Body of pancreas (tissue), 4 donors: ENCODE measurements at regions not wholly inside any gene's neighbourhood (a gene's known extent, or its start where the extent isn't known, plus 50 kb on each side); places are given as distances from the start of the nearest gene placed in this dataset.

Source experiments
- ATAC-seq: fragments of 150-250 bp; one replicate; pipeline ENCODE4 v1.9.1; 2016
- DNase-seq, 4 donors: peaks; one replicate each; pipeline ENCODE4 v3.0.0-alpha.2; 2019
- H3K27ac ChIP-seq, 4 donors: fragments of 200-600 bp; sonication (generic); 1 replicate in 3 of 4; 2 replicates in 1 of 4; pipeline versions ENCODE4 v1.5.1 to v1.6.1; 2016 to 2019; ENCODE audit warnings: mild to moderate bottlenecking in 1 of 4, mixed read lengths in 1 of 4, moderate library complexity in 1 of 4
- H3K27me3 ChIP-seq, 2 donors: fragments of 200-600 bp; sonication (generic); one replicate each; pipeline ENCODE4 v1.6.0; 2016; ENCODE audit warnings: mild to moderate bottlenecking in 1 of 2
- H3K36me3 ChIP-seq, 2 donors: fragments of 200-600 bp; sonication (generic); replicated peaks in 1 of 2; 2 replicates each; pipeline ENCODE4 v1.5.1; 2016; ENCODE audit warnings: low read depth in 2 of 2; ENCODE audit not compliant: insufficient read depth in 1 of 2
- H3K4me1 ChIP-seq: fragments of 200-600 bp; sonication (generic); one replicate; pipeline ENCODE4 v1.6.0; 2016
- H3K4me3 ChIP-seq, 2 donors: fragments of 200-600 bp; sonication (generic); 1 replicate in 1 of 2; 2 replicates in 1 of 2; pipeline ENCODE4 v1.5.1; 2016 to 2019
- H3K9me3 ChIP-seq, 3 donors: fragments of 200-600 bp; sonication (generic); 1 replicate in 2 of 3; 2 replicates in 1 of 3; pipeline ENCODE4 v1.5.1; 2016
- CTCF ChIP-seq, 7 experiments: fragments of 450-650 bp in 4 of 7; fragments of 200-600 bp in 3 of 7; sonication (generic) in 3 of 7; IDR thresholded peaks; one replicate each; pipeline ENCODE4 v1.5.1; 2016 to 2019; ENCODE audit warnings: antibody characterized with exemption in 7 of 7
- POLR2A ChIP-seq, 3 donors: fragments of 450-650 bp; IDR thresholded peaks; one replicate each; pipeline ENCODE4 v1.6.1; 2016; ENCODE audit warnings: antibody characterized with exemption in 3 of 3, mild to moderate bottlenecking in 2 of 3
- WGBS, 2 donors: methylation state at CpG; one replicate each; pipeline ENCODE4 v1.1.5; 2017; 5-methylcytosine and 5-hydroxymethylcytosine counted together
- intact Hi-C: fragments of 100-400 bp; cut with DNase I; formaldehyde crosslinking; loops from one replicate; pipeline ENCODE4 v1.15.1; 2023

DNA sequence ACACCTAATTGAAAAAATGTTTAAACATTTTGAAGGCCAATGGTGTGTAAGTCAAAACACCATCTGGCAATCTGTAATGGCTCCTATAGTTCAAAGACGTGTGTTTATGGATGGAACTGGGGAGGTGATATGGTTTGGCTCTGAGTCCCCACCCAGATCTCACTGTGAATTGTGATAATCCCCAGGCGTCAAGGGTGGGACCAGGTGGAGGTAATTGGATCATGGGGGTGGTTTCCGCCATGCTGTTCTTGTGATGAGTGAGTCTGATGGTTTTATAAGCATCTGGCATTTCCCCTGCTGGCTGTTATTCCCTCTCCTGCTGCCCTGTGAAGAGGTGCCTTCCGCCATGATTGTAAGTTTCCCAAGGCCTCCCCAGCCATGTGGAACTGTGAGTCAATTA is 52.2 kb downstream of the ADRA2C start:
- H3K27me3 ChIP-seq: no peaks in the 10 kb centered on the region
- peaks cover 7% of the 10 kb centered on the region for H3K4me1 ChIP-seq
- DNase-seq (no peak), ATAC-seq (no peak)
- TF ChIP-seq CTCF (IDR thresholded peaks at IDR 0.05) (no peak), POLR2A (IDR thresholded peaks at IDR 0.05) (no peak)
- H3K36me3 ChIP-seq: no peaks in the 10 kb centered on the region
- H3K27ac ChIP-seq: no peak overlapping the region
- WGBS, 2 donors: 73 to 78% methylated on average over 4 of the region's 4 CpGs
- H3K4me3 ChIP-seq: no peak overlapping the region
- intact Hi-C loops: no loop called here
- no peaks in the 10 kb centered on the region for H3K9me3 ChIP-seq

- no peak overlapping the region for H3K4me3 ChIP-seq
- H3K4me1 ChIP-seq: peaks cover 7% of the 10 kb centered on the region
- no peaks in the 10 kb centered on the region for H3K27me3 ChIP-seq
- no peak overlapping the region for H3K27ac ChIP-seq
- ATAC-seq: no peak
- no peaks in the 10 kb centered on the region for H3K36me3 ChIP-seq
- no peak for TF ChIP-seq POLR2A (IDR thresholded peaks at IDR 0.05)
- no peak for TF ChIP-seq CTCF (IDR thresholded peaks at IDR 0.05)
- DNase-seq: no peak
- no peaks in the 10 kb centered on the region for H3K9me3 ChIP-seq
- intact Hi-C loops: no loop called here
- 69 to 74% methylated on average over 17 of the region's 17 CpGs for WGBS, 2 donors
Measured at GRCh38 chr4:3819210-3819919, 53.2 kb downstream of the ADRA2C start.

DNA sequence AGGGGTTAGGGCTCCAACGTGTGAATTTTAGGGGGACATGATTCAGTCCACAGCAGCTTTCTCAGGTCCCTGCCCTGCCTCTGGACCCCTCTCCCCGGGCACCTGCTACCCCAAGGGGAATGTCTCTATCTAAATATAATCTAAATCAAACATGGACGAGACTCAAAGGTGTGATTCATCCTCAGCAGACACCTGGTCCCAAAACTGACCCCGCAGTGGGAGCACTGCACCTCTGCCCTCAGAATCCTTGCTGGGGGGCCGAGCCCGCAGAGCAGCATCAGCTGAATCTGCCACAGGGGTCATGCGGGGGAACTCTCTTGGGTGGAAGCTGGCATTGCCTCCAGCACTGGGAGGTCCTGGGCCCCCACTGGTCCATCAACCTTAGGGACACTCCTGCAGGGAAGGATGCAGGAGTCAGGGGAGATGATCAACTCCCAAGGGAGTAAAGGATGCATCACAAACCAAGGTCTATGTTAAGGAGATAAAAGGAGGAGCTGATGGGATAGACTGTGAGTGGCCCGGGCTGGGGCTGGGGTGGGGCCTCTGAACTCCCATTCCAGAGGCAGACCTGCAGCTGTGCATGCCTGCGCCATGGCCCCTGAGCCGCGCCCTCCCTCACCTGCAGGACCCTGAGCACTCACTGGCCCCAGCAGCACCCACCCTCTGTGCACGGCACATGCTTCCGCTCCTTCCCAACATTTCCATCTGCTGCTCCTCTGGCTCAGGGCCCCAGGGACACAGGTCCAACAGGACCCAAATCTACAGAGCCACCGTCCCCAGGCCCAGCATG is 54.0 kb downstream of the ADRA2C start:
- H3K9me3 ChIP-seq: no peaks in the 10 kb centered on the region
- intact Hi-C loops: no loop called here

DNA sequence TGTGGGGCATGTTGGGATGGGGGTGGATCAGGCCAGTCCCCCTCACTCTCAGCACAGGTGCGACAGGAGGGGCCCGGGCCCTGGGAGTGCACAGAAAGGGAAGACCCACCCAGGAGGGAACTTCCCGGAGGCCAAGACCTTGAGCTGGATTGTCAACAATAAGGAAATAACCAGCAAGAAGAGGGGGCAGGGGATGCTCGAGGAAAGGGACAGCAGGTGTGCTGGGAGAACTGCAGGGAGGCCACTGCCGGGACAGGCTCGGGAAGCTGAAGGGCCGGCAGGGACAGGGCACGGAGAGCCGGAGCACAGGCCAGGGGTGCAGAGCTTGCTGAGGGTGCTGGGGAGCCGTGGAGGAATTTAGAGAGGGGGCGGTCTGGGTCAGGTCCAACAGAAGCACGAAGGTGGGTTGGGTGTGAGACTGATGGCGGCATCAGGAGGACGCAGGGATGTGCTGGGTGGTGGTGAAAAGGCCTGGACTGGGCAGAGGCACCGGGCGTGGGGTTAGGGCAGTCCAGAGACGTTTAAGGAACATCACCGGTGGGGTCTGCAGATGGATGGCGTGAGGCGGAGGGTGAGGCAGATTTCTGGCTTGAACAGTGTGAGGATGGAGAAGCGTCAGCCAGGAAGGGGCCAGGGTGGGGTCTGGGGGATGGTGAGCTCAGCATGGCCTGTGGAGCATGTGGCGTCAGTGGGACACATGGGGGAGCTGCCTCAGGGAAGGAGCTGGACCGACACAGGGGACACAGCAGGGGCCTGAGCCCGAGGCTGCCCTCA is 54.8 kb downstream of the ADRA2C start:
- no peak for ATAC-seq
- 69 to 71% methylated on average over 23 to 24 of the region's 24 CpGs for WGBS, 2 donors

More for the DNA sequence above, 54.0 kb downstream of the ADRA2C start:
- Histone ChIP-seq H3K4me1 (peaks cover 7% of the 10 kb centered on the region), H3K4me3 (no peak overlapping the region), H3K27ac (no peak overlapping the region), H3K36me3 (no peaks in the 10 kb centered on the region), H3K27me3 (no peaks in the 10 kb centered on the region)
- 61 to 74% methylated on average over 11 to 14 of the region's 14 CpGs for WGBS, 2 donors
- DNase-seq (no peak), ATAC-seq (no peak)
- TF ChIP-seq CTCF (IDR thresholded peaks at IDR 0.05) (no peak), POLR2A (IDR thresholded peaks at IDR 0.05) (no peak)

More for the DNA sequence above, 54.8 kb downstream of the ADRA2C start:
- Histone ChIP-seq H3K4me3 (no peak overlapping the region), H3K9me3 (no peaks in the 10 kb centered on the region), H3K27ac (no peak overlapping the region), H3K36me3 (no peaks in the 10 kb centered on the region), H3K4me1 (peaks cover 7% of the 10 kb centered on the region), H3K27me3 (no peaks in the 10 kb centered on the region)
- DNase-seq: no peak
- TF ChIP-seq POLR2A (IDR thresholded peaks at IDR 0.05) (no peak), CTCF (IDR thresholded peaks at IDR 0.05) (no peak)
- intact Hi-C loops: no loop called here
